ENCODE measurements at regions not wholly inside any gene's neighbourhood (a gene's known extent, or its start where the extent isn't known, plus 50 kb on each side); places are given as distances from the start of the nearest gene placed in this dataset.
"Not testable (repeated sequence)": the region's sequence is repeated elsewhere in the genome, so short reads cannot be mapped to it uniquely, and the experiment has no call there.

GRCh38 chr2:101645886-101646285 lies 51.6 kb upstream of the MAP4K4 start:
- not testable (repeated sequence) for H3K4me3 ChIP-seq (ENCODE audit: low read depth, low read length); DNase-seq (ENCODE audit: low read depth)

- DNase-seq (ENCODE audit: low read depth): no peak
- TF ChIP-seq CTCF (conservative IDR thresholded peaks at IDR 0.05; ENCODE audit: low read depth, low read length): no peak
- no peak overlapping the region for H3K4me3 ChIP-seq (ENCODE audit: low read depth, low read length)
These were observed 52.6 kb upstream of the MAP4K4 start for GRCh38 chr2:101644842-101645383.

- no peak for DNase-seq (ENCODE audit: low read depth)
- no peak for TF ChIP-seq CTCF (conservative IDR thresholded peaks at IDR 0.05; ENCODE audit: low read depth, low read length)
- H3K4me3 ChIP-seq (ENCODE audit: low read depth, low read length): no peak overlapping the region
These were observed 54.4 kb upstream of the MAP4K4 start for GRCh38 chr2:101643004-101643524.

GRCh38 chr2:101638817-101639605 lies 58.5 kb upstream of the MAP4K4 start:
- DNase-seq (ENCODE audit: low read depth): no peak

GRCh38 chr2:101638181-101638711 lies 59.3 kb upstream of the MAP4K4 start:
- TF ChIP-seq CTCF (conservative IDR thresholded peaks at IDR 0.05; ENCODE audit: low read depth, low read length): no peak
- DNase-seq (ENCODE audit: low read depth): no peak
- no peak overlapping the region for H3K4me3 ChIP-seq (ENCODE audit: low read depth, low read length)

More at GRCh38 chr2:101638817-101639605, 58.5 kb upstream of the MAP4K4 start:
- no peak for TF ChIP-seq CTCF (conservative IDR thresholded peaks at IDR 0.05; ENCODE audit: low read depth, low read length)
- H3K4me3 ChIP-seq (ENCODE audit: low read depth, low read length): no peak overlapping the region

- DNase-seq (ENCODE audit: low read depth): no peak
- TF ChIP-seq CTCF (conservative IDR thresholded peaks at IDR 0.05; ENCODE audit: low read depth, low read length): no peak
- no peak overlapping the region for H3K4me3 ChIP-seq (ENCODE audit: low read depth, low read length)
These were observed 67.1 kb upstream of the MAP4K4 start for GRCh38 chr2:101630224-101630949.

- TF ChIP-seq CTCF (conservative IDR thresholded peaks at IDR 0.05; ENCODE audit: low read depth, low read length): no peak
- no peak overlapping the region for H3K4me3 ChIP-seq (ENCODE audit: low read depth, low read length)
- DNase-seq (ENCODE audit: low read depth): no peak
These were observed 69.5 kb upstream of the MAP4K4 start for GRCh38 chr2:101628030-101628392.
